ENCODE measurements at regions not wholly inside any gene's neighbourhood (a gene's known extent, or its start where the extent isn't known, plus 50 kb on each side); places are given as distances from the start of the nearest gene placed in this dataset.
"Not testable (repeated sequence)": the region's sequence is repeated elsewhere in the genome, so short reads cannot be mapped to it uniquely, and the experiment has no call there.

DNA sequence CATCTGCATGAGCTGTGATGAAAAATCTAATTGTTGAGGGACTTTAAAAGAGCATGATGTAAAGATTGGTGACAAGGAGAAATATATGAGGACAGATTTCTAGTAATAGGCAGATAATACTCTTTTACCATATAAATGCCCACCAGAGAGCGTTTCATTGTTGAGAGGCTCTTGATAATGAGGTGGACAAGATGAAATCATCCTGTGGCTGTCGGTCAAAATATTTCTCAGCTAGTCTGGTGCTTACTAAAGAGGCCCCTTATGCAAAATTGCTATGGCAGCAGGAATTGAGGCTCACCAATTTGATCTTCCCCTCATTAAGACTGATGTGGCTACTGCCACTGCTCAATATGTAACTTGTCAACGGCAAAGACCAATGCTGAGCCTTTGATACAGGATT, 225.0 kb upstream of the RASGRP1 start:
- no peaks in the 10 kb centered on the region for H3K4me1 ChIP-seq
- H3K36me3 ChIP-seq, result no peaks in the 10 kb centered on the region
- H3K9me3 ChIP-seq, result no peaks in the 10 kb centered on the region
- DNase-seq, result no peak
- no peak overlapping the region for H3K27ac ChIP-seq
- TF ChIP-seq POLR2A (IDR thresholded peaks at IDR 0.05), result no peak
- no peak for TF ChIP-seq CTCF (IDR thresholded peaks at IDR 0.05)
- H3K4me3 ChIP-seq, result no peak overlapping the region
- no peaks in the 10 kb centered on the region for H3K27me3 ChIP-seq

DNA sequence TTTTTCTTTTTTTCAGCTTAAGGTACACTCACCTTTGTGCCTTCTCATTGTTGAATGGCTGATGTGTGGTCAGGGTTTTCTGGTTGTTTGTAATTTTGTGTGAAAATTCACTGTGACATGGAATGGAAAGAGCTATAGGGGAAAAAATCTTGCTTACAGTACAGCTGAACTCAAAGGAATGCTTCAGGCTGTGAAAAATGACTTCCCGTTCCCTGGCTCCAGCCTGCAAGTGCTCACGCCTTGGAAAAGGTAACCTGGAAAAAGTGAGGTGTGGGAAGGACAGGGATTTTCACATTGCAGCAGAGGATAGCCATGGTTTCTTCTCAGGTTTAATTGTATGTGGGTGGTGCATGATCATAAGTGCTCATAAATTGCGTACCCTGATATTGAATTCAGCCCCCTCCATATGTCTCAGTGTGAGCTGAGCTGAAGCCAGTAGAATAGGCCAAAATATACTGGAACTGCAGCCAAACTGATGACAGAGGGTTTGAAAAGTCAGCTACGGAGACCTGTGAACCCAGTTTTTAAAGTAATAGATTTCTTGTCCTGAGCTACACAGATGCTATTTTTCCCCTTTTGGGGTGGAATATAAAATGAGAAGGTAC, 228.7 kb upstream of the RASGRP1 start:
- Histone ChIP-seq H3K27me3 (no peaks in the 10 kb centered on the region), H3K27ac (no peak overlapping the region), H3K9me3 (no peaks in the 10 kb centered on the region), H3K36me3 (no peaks in the 10 kb centered on the region), H3K4me1 (no peaks in the 10 kb centered on the region), H3K4me3 (no peak overlapping the region)
- DNase-seq, result no peak
- TF ChIP-seq CTCF (IDR thresholded peaks at IDR 0.05), result no peak
- no peak for TF ChIP-seq POLR2A (IDR thresholded peaks at IDR 0.05)

DNA sequence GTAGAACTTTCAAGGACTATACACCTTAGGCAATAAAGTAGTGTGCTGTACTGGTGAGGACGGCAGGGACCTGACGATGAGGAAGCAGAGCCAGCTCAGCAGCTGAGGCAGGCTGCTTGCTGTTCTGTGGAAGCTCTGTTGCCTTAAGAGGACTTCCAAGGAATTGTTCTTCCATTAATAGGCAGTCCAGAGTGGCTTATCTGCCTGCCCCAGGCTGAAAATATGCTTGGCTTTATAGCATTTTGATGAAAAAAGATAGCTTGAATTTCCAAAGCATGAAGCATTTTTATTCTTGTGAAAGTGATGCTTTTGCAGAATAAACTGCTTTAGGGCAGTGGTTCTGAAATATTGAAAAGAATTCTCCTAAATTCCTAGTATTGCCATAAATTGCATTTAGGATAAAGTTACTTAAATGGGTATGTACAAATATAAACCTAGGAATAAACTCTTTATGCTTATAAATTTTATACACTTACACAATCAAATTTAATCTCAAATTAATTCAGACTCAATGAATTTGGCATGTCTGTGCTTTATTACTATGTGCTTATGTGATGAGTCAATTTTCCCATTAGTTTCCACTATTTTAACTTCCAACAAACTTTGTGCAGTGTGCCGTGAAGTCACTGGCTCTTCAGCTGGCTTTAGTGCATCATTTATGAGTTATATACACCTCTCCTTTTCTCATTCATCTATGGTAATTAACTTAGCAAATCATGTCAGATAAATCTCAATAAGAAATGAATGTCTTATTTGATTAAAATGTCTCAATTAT, 231.0 kb upstream of the RASGRP1 start:
- Histone ChIP-seq H3K9me3 (no peaks in the 10 kb centered on the region), H3K36me3 (no peaks in the 10 kb centered on the region), H3K27me3 (no peaks in the 10 kb centered on the region), H3K4me1 (no peaks in the 10 kb centered on the region), H3K4me3 (no peak overlapping the region), H3K27ac (no peak overlapping the region)
- TF ChIP-seq POLR2A (IDR thresholded peaks at IDR 0.05) (no peak), CTCF (IDR thresholded peaks at IDR 0.05) (no peak)
- no peak for DNase-seq

- DNase-seq, result no peak
- Histone ChIP-seq H3K27ac (no peak overlapping the region), H3K4me3 (no peak overlapping the region), H3K9me3 (no peaks in the 10 kb centered on the region), H3K4me1 (no peaks in the 10 kb centered on the region), H3K27me3 (no peaks in the 10 kb centered on the region), H3K36me3 (no peaks in the 10 kb centered on the region)
- no peak for TF ChIP-seq CTCF (IDR thresholded peaks at IDR 0.05)
- TF ChIP-seq POLR2A (IDR thresholded peaks at IDR 0.05), result no peak
Observed at GRCh38 chr15:38796589-38796988, 232.0 kb upstream of the RASGRP1 start.

- H3K27me3 ChIP-seq, DNase-seq, H3K4me3 ChIP-seq, H3K4me1 ChIP-seq, H3K36me3 ChIP-seq, H3K27ac ChIP-seq, H3K9me3 ChIP-seq: not testable (repeated sequence)
Observed at GRCh38 chr15:38797506-38797905, 232.9 kb upstream of the RASGRP1 start.

GRCh38 chr15:38799202-38799601, 234.6 kb upstream of the RASGRP1 start:
- not testable (repeated sequence) for H3K9me3 ChIP-seq, H3K27me3 ChIP-seq, H3K36me3 ChIP-seq, H3K4me3 ChIP-seq, H3K27ac ChIP-seq, DNase-seq, H3K4me1 ChIP-seq
